Karpas-422 (cell line): ENCODE measurements at regions not wholly inside any gene's neighbourhood (a gene's known extent, or its start where the extent isn't known, plus 50 kb on each side); places are given as distances from the start of the nearest gene placed in this dataset.

Source experiments
- DNase-seq: peaks from one replicate; pipeline ENCODE4 v3.0.0-alpha.2; 2015
- H2AFZ ChIP-seq: fragments of 200-600 bp; sonication (generic); 2 replicates; pipeline ENCODE4 v1.6.1; 2014; ENCODE audit warnings: antibody characterized with exemption, low read length, mixed read lengths
- H3K27ac ChIP-seq: fragments of 200-600 bp; sonication (generic); 2 replicates; pipeline ENCODE4 v1.5.1; 2014; ENCODE audit warnings: mild to moderate bottlenecking, low read length, moderate library complexity
- H3K27me3 ChIP-seq: fragments of 200-600 bp; sonication (generic); 2 replicates; pipeline ENCODE4 v1.6.1; 2014; ENCODE audit warnings: low read length, mixed read lengths
- H3K36me3 ChIP-seq: fragments of 200-600 bp; sonication (generic); 2 replicates; pipeline ENCODE4 v1.6.1; 2014; ENCODE audit warnings: low read length, mixed read lengths; ENCODE audit not compliant: insufficient read depth
- H3K4me1 ChIP-seq: fragments of 200-600 bp; sonication (generic); 2 replicates; pipeline ENCODE4 v1.6.1; 2014; ENCODE audit warnings: mild to moderate bottlenecking, low read length, mixed read lengths
- H3K4me2 ChIP-seq: fragments of 200-600 bp; sonication (generic); 2 replicates; pipeline ENCODE4 v1.6.1; 2014; ENCODE audit warnings: low read length, low read depth, mild to moderate bottlenecking; ENCODE audit not compliant: poor library complexity, severe bottlenecking
- H3K4me3 ChIP-seq: fragments of 200-600 bp; sonication (generic); 2 replicates; pipeline ENCODE4 v1.5.1; 2014; ENCODE audit warnings: mild to moderate bottlenecking, antibody characterized with exemption, low read length, mixed read lengths
- H3K79me2 ChIP-seq: fragments of 200-600 bp; sonication (generic); 2 replicates; pipeline ENCODE4 v1.6.1; 2014; ENCODE audit warnings: mild to moderate bottlenecking, low read length, mixed read lengths
- H3K9ac ChIP-seq: fragments of 200-600 bp; sonication (generic); 2 replicates; pipeline ENCODE4 v1.6.0; 2014; ENCODE audit warnings: low read length
- H3K9me2 ChIP-seq: fragments of 200-600 bp; sonication (generic), shearing (Covaris generic); replicated peaks from 2 replicates; pipeline ENCODE4 v1.6.0; 2014; ENCODE audit warnings: mild to moderate bottlenecking, low read length, moderate library complexity; ENCODE audit not compliant: insufficient read depth
- H3K9me3 ChIP-seq: fragments of 300-700, 200-600 bp; sonication (generic); 2 replicates; pipeline ENCODE4 v1.6.1; 2014; ENCODE audit warnings: low read length, mixed read lengths
- H4K20me1 ChIP-seq: fragments of 200-600 bp; sonication (generic); 2 replicates; pipeline ENCODE4 v1.6.1; 2014; ENCODE audit warnings: mild to moderate bottlenecking, antibody characterized with exemption, low read length, low read depth; ENCODE audit not compliant: insufficient read depth

- Histone ChIP-seq H3K9me2 (no peaks in the 10 kb centered on the region), H3K9ac (no peak overlapping the region), H3K4me2 (no peak overlapping the region), H3K4me3 (no peak overlapping the region), H3K27ac (no peak overlapping the region), H4K20me1 (no peaks in the 10 kb centered on the region), H3K4me1 (no peaks in the 10 kb centered on the region), H3K36me3 (no peaks in the 10 kb centered on the region), H2AFZ (no peak overlapping the region), H3K79me2 (no peaks in the 10 kb centered on the region), H3K9me3 (no peaks in the 10 kb centered on the region), H3K27me3 (no peaks in the 10 kb centered on the region)
- DNase-seq = no peak
These were observed 86.4 kb downstream of the PLCE1 start for GRCh38 chr10:94080108-94080507.

GRCh38 chr10:94083662-94084265 lies 90.0 kb downstream of the PLCE1 start:
- DNase-seq = no peak
- no peak overlapping the region for H3K4me2 ChIP-seq

GRCh38 chr10:94084344-94084743 lies 90.6 kb downstream of the PLCE1 start:
- Histone ChIP-seq H3K79me2 (no peaks in the 10 kb centered on the region), H3K4me2 (no peak overlapping the region), H3K9ac (no peak overlapping the region), H3K27me3 (no peaks in the 10 kb centered on the region), H3K27ac (no peak overlapping the region), H4K20me1 (no peaks in the 10 kb centered on the region), H3K9me3 (no peaks in the 10 kb centered on the region), H3K36me3 (no peaks in the 10 kb centered on the region), H2AFZ (no peak overlapping the region), H3K9me2 (no peaks in the 10 kb centered on the region), H3K4me3 (no peak overlapping the region), H3K4me1 (no peaks in the 10 kb centered on the region)
- no peak for DNase-seq

More at GRCh38 chr10:94083662-94084265, 90.0 kb downstream of the PLCE1 start:
- H4K20me1 ChIP-seq = no peaks in the 10 kb centered on the region
- no peaks in the 10 kb centered on the region for H3K27me3 ChIP-seq
- no peaks in the 10 kb centered on the region for H3K9me3 ChIP-seq
- no peaks in the 10 kb centered on the region for H3K79me2 ChIP-seq
- no peak overlapping the region for H3K4me3 ChIP-seq
- no peak overlapping the region for H2AFZ ChIP-seq
- H3K9ac ChIP-seq = no peak overlapping the region
- H3K27ac ChIP-seq = no peak overlapping the region
- H3K36me3 ChIP-seq = no peaks in the 10 kb centered on the region
- no peaks in the 10 kb centered on the region for H3K4me1 ChIP-seq
- H3K9me2 ChIP-seq = no peaks in the 10 kb centered on the region

- Histone ChIP-seq H3K4me1 (no peaks in the 10 kb centered on the region), H3K4me3 (no peak overlapping the region), H3K27ac (no peak overlapping the region), H3K9ac (no peak overlapping the region), H3K27me3 (no peaks in the 10 kb centered on the region), H3K9me3 (no peaks in the 10 kb centered on the region), H3K4me2 (no peak overlapping the region), H2AFZ (no peak overlapping the region), H3K9me2 (no peaks in the 10 kb centered on the region), H3K79me2 (no peaks in the 10 kb centered on the region), H3K36me3 (no peaks in the 10 kb centered on the region), H4K20me1 (no peaks in the 10 kb centered on the region)
- no peak for DNase-seq
These were observed 91.6 kb downstream of the PLCE1 start for GRCh38 chr10:94085288-94085687.

GRCh38 chr10:94085766-94086437 lies 92.2 kb downstream of the PLCE1 start:
- no peaks in the 10 kb centered on the region for H3K4me1 ChIP-seq
- no peak overlapping the region for H3K4me3 ChIP-seq
- H4K20me1 ChIP-seq = no peaks in the 10 kb centered on the region
- H2AFZ ChIP-seq = no peak overlapping the region
- no peaks in the 10 kb centered on the region for H3K9me2 ChIP-seq
- no peaks in the 10 kb centered on the region for H3K9me3 ChIP-seq
- no peaks in the 10 kb centered on the region for H3K36me3 ChIP-seq
- no peaks in the 10 kb centered on the region for H3K27me3 ChIP-seq
- no peak overlapping the region for H3K4me2 ChIP-seq
- H3K27ac ChIP-seq = no peak overlapping the region
- DNase-seq = no peak
- H3K79me2 ChIP-seq = no peaks in the 10 kb centered on the region
- H3K9ac ChIP-seq = no peak overlapping the region

- no peak overlapping the region for H3K9ac ChIP-seq
- H3K4me3 ChIP-seq = no peak overlapping the region
- no peaks in the 10 kb centered on the region for H3K27me3 ChIP-seq
- no peak for DNase-seq
- no peak overlapping the region for H3K27ac ChIP-seq
- no peaks in the 10 kb centered on the region for H3K9me2 ChIP-seq
- no peak overlapping the region for H3K4me2 ChIP-seq
- H3K9me3 ChIP-seq = no peaks in the 10 kb centered on the region
- H3K4me1 ChIP-seq = no peaks in the 10 kb centered on the region
- H2AFZ ChIP-seq = no peak overlapping the region
- no peaks in the 10 kb centered on the region for H4K20me1 ChIP-seq
- no peaks in the 10 kb centered on the region for H3K36me3 ChIP-seq
- H3K79me2 ChIP-seq = no peaks in the 10 kb centered on the region
These were observed 95.2 kb downstream of the PLCE1 start for GRCh38 chr10:94088926-94089381.

- H3K27me3 ChIP-seq = no peaks in the 10 kb centered on the region
- no peak overlapping the region for H3K27ac ChIP-seq
- H3K79me2 ChIP-seq = no peaks in the 10 kb centered on the region
- no peaks in the 10 kb centered on the region for H3K9me2 ChIP-seq
- no peaks in the 10 kb centered on the region for H3K36me3 ChIP-seq
- no peak overlapping the region for H3K4me3 ChIP-seq
- no peaks in the 10 kb centered on the region for H3K9me3 ChIP-seq
- no peak for DNase-seq
- no peaks in the 10 kb centered on the region for H4K20me1 ChIP-seq
- no peaks in the 10 kb centered on the region for H3K4me1 ChIP-seq
- no peak overlapping the region for H2AFZ ChIP-seq
- H3K9ac ChIP-seq = no peak overlapping the region
- no peak overlapping the region for H3K4me2 ChIP-seq
These were observed 97.9 kb downstream of the PLCE1 start for GRCh38 chr10:94091649-94092048.

- no peak overlapping the region for H3K9ac ChIP-seq
- no peak overlapping the region for H2AFZ ChIP-seq
- no peaks in the 10 kb centered on the region for H3K9me3 ChIP-seq
- H4K20me1 ChIP-seq = no peaks in the 10 kb centered on the region
- DNase-seq = no peak
- H3K36me3 ChIP-seq = no peaks in the 10 kb centered on the region
- H3K4me2 ChIP-seq = no peak overlapping the region
- H3K79me2 ChIP-seq = no peaks in the 10 kb centered on the region
- no peaks in the 10 kb centered on the region for H3K27me3 ChIP-seq
- no peaks in the 10 kb centered on the region for H3K4me1 ChIP-seq
- H3K4me3 ChIP-seq = no peak overlapping the region
- H3K27ac ChIP-seq = no peak overlapping the region
- H3K9me2 ChIP-seq = no peaks in the 10 kb centered on the region
These were observed 99.1 kb downstream of the PLCE1 start for GRCh38 chr10:94092848-94093247.
